OCI-LY1 (cell line): ENCODE measurements at regions not wholly inside any gene's neighbourhood (a gene's known extent, or its start where the extent isn't known, plus 50 kb on each side); places are given as distances from the start of the nearest gene placed in this dataset.

ENCODE experiments used
- H2AFZ ChIP-seq: fragments of 200-600 bp; sonication (generic), shearing (Covaris generic); 2 replicates; pipeline ENCODE4 v1.6.0; 2014; ENCODE audit warnings: antibody characterized with exemption, mild to moderate bottlenecking, low read length
- H3F3A ChIP-seq: fragments of 200-600 bp; sonication (generic), shearing (Covaris generic); 2 replicates; pipeline ENCODE4 v1.6.0; 2014; ENCODE audit warnings: mild to moderate bottlenecking, antibody characterized with exemption, low read length, moderate library complexity; ENCODE audit not compliant: insufficient read depth
- H3K27ac ChIP-seq: fragments of 200-600 bp; sonication (generic); 2 replicates; pipeline ENCODE4 v1.5.1; 2014; ENCODE audit warnings: low read length, mixed run types, mild to moderate bottlenecking, low read depth; ENCODE audit not compliant: poor library complexity, severe bottlenecking
- H3K27me3 ChIP-seq: fragments of 200-600 bp; sonication (generic); 2 replicates; pipeline ENCODE4 v1.6.0; 2014; ENCODE audit warnings: antibody characterized with exemption, mild to moderate bottlenecking, low read length, moderate library complexity; ENCODE audit not compliant: insufficient read depth
- H3K36me3 ChIP-seq: fragments of 200-600 bp; sonication (generic); 2 replicates; pipeline ENCODE4 v1.6.1; 2014; ENCODE audit warnings: mild to moderate bottlenecking, antibody characterized with exemption, low read length, moderate library complexity, mixed read lengths; ENCODE audit not compliant: insufficient read depth
- H3K4me1 ChIP-seq: fragments of 200-600 bp; sonication (generic); 2 replicates; pipeline ENCODE4 v1.5.1; 2014; ENCODE audit warnings: mild to moderate bottlenecking, low read length, moderate library complexity; ENCODE audit not compliant: insufficient read depth, severe bottlenecking
- H3K4me2 ChIP-seq: fragments of 200-600 bp; sonication (generic), shearing (Covaris generic); 2 replicates; pipeline ENCODE4 v1.6.1; 2014; ENCODE audit warnings: low read length
- H3K4me3 ChIP-seq: fragments of 200-600 bp; sonication (generic); 2 replicates; pipeline ENCODE4 v1.5.1; 2014; ENCODE audit warnings: low read length, low read depth, mild to moderate bottlenecking, mixed read lengths; ENCODE audit not compliant: poor library complexity, severe bottlenecking
- H3K79me2 ChIP-seq: fragments of 200-600 bp; shearing (Covaris generic); 2 replicates; pipeline ENCODE4 v1.6.1; 2016; ENCODE audit warnings: mixed run types, low read length, mixed read lengths; ENCODE audit not compliant: insufficient read depth
- H3K9ac ChIP-seq: fragments of 200-600 bp; sonication (generic), shearing (Covaris generic); 2 replicates; pipeline ENCODE4 v1.6.1; 2014; ENCODE audit warnings: mild to moderate bottlenecking, low read length, mixed read lengths
- H3K9me2 ChIP-seq: fragments of 200-600 bp; sonication (generic), shearing (Covaris generic); 2 replicates; pipeline ENCODE4 v1.6.1; 2014; ENCODE audit warnings: low read depth, mild to moderate bottlenecking, low read length, mixed read lengths
- H3K9me3 ChIP-seq: fragments of 200-600 bp; shearing (Covaris generic); 2 replicates; pipeline ENCODE4 v1.6.1; 2014; ENCODE audit warnings: low read length, mixed read lengths
- H4K20me1 ChIP-seq: fragments of 200-600 bp; sonication (generic), shearing (Covaris generic); 2 replicates; pipeline ENCODE4 v1.6.0; 2016; ENCODE audit warnings: mild to moderate bottlenecking, low read length; ENCODE audit not compliant: insufficient read depth
- CTCF ChIP-seq: fragments of 200-600 bp; sonication (generic), shearing (Covaris generic); IDR thresholded peaks from 2 replicates; pipeline ENCODE4 v1.5.1; 2017; ENCODE audit warnings: mild to moderate bottlenecking, antibody characterized with exemption, low read length, moderate library complexity, mixed read lengths
- EZH2 ChIP-seq: fragments of 200-600 bp; sonication (generic), shearing (Covaris generic); IDR thresholded peaks from 2 replicates; pipeline ENCODE4 v1.8.0; 2017; ENCODE audit warnings: borderline replicate concordance, mixed run types, mild to moderate bottlenecking, antibody characterized with exemption, low read length, moderate library complexity, mixed read lengths

GRCh38 chr13:33462109-33462508 is 176.6 kb upstream of the STARD13 start:
- Histone ChIP-seq H3K9me2 (no peaks in the 10 kb centered on the region), H2AFZ (no peak overlapping the region), H3K36me3 (no peaks in the 10 kb centered on the region), H3K4me2 (no peak overlapping the region), H3F3A (no peaks in the 10 kb centered on the region), H3K4me3 (no peak overlapping the region), H4K20me1 (no peaks in the 10 kb centered on the region), H3K9me3 (no peaks in the 10 kb centered on the region), H3K9ac (no peak overlapping the region), H3K4me1 (no peaks in the 10 kb centered on the region), H3K27ac (no peak overlapping the region), H3K79me2 (no peaks in the 10 kb centered on the region), H3K27me3 (no peaks in the 10 kb centered on the region)
- no peak for TF ChIP-seq CTCF
- no peak for TF ChIP-seq EZH2

GRCh38 chr13:33464345-33464744 is 178.8 kb upstream of the STARD13 start:
- Histone ChIP-seq H3K9me3 (no peaks in the 10 kb centered on the region), H3K9ac (no peak overlapping the region), H3K4me1 (no peaks in the 10 kb centered on the region), H3K4me3 (no peak overlapping the region), H3K79me2 (no peaks in the 10 kb centered on the region), H3K36me3 (no peaks in the 10 kb centered on the region), H3F3A (no peaks in the 10 kb centered on the region), H3K4me2 (no peak overlapping the region), H3K9me2 (no peaks in the 10 kb centered on the region), H3K27me3 (no peaks in the 10 kb centered on the region), H3K27ac (no peak overlapping the region), H2AFZ (no peak overlapping the region), H4K20me1 (no peaks in the 10 kb centered on the region)
- TF ChIP-seq EZH2 (no peak), CTCF (no peak)

GRCh38 chr13:33466262-33466661 is 180.7 kb upstream of the STARD13 start:
- Histone ChIP-seq H3K79me2 (no peaks in the 10 kb centered on the region), H3K36me3 (no peaks in the 10 kb centered on the region), H3K9me2 (no peaks in the 10 kb centered on the region), H3K9me3 (no peaks in the 10 kb centered on the region), H3K27me3 (no peaks in the 10 kb centered on the region), H3K4me2 (no peak overlapping the region), H3F3A (no peaks in the 10 kb centered on the region), H3K4me1 (no peaks in the 10 kb centered on the region), H3K27ac (no peak overlapping the region), H3K4me3 (no peak overlapping the region), H4K20me1 (no peaks in the 10 kb centered on the region), H3K9ac (no peak overlapping the region), H2AFZ (no peak overlapping the region)
- TF ChIP-seq CTCF (no peak), EZH2 (no peak)
